Calu3 (cell line): ENCODE measurements at regions not wholly inside any gene's neighbourhood (a gene's known extent, or its start where the extent isn't known, plus 50 kb on each side); places are given as distances from the start of the nearest gene placed in this dataset.

Source experiments
- BruUV-seq: library from RNA; stranded (reverse); fragments of 400-500 nt; replicated peaks from 2 replicates; lab custom pipeline; 2021; lab: Mats Ljungman, UMichigan
- CTCF ChIA-PET: fragments of 300-600 bp; sonication (Branson Sonifier 250); formaldehyde crosslinking; loops from one replicate; lab custom pipeline; 2022; ENCODE audit warnings: antibody characterized with exemption; lab: Charles Lee
- DNase-seq: peaks from one replicate; pipeline ENCODE4 v3.0.0; 2022
- H3K27ac Mint-ChIP-seq: one replicate; pipeline ENCODE4 v1.8.0; 2022; ENCODE audit warnings: mixed read lengths; ENCODE audit not compliant: unreplicated experiment
- H3K27me3 Mint-ChIP-seq: one replicate; pipeline ENCODE4 v1.8.0; 2022; ENCODE audit warnings: mixed read lengths; ENCODE audit not compliant: unreplicated experiment
- H3K36me3 Mint-ChIP-seq: one replicate; pipeline ENCODE4 v1.8.0; 2022; ENCODE audit warnings: mild to moderate bottlenecking, moderate library complexity, mixed read lengths; ENCODE audit not compliant: insufficient read depth, unreplicated experiment
- H3K4me1 Mint-ChIP-seq: one replicate; pipeline ENCODE4 v1.8.0; 2022; ENCODE audit warnings: mild to moderate bottlenecking, low read depth, mixed read lengths; ENCODE audit not compliant: unreplicated experiment
- H3K4me3 Mint-ChIP-seq: one replicate; pipeline ENCODE4 v1.8.0; 2022; ENCODE audit warnings: mild to moderate bottlenecking, low read depth, moderate library complexity, mixed read lengths; ENCODE audit not compliant: unreplicated experiment
- H3K9me3 Mint-ChIP-seq: one replicate; pipeline ENCODE4 v1.8.0; 2022; ENCODE audit warnings: low read depth, mixed read lengths; ENCODE audit not compliant: unreplicated experiment
- CTCF ChIP-seq: fragments of 200-600 bp; IDR thresholded peaks from one replicate; pipeline ENCODE4 v1.8.0; 2022; ENCODE audit warnings: antibody characterized with exemption; ENCODE audit not compliant: unreplicated experiment
- intact Hi-C: fragments of 100-400 bp; cut with micrococcal nuclease; formaldehyde crosslinking; loops from one replicate; pipeline ENCODE4 v1.10.0; 2022; ENCODE audit not compliant: unreplicated experiment

- Mint-ChIP-seq H3K36me3 (peaks cover 30% of the 10 kb centered on the region), H3K27me3 (no peaks in the 10 kb centered on the region), H3K27ac (peak overlapping the region; percentile 98), H3K4me1 (peaks cover 26% of the 10 kb centered on the region), H3K9me3 (no peaks in the 10 kb centered on the region), H3K4me3 (peak overlapping the region; percentile 63)
- TSS peak; percentile 70 for BruUV-seq
- no peak for TF ChIP-seq CTCF
- CTCF ChIA-PET = interaction anchor here (0.6 to 1.6 kb wide), 9 partner anchors 150 to 292 kb away, joined by 3 to 7 read pairs (median 4); no protein-coding TSS in a partner anchor
- intact Hi-C loops = loop anchor here (2.0 kb wide), 1 partner anchor 155 kb away; the partner anchor contains the start of gene IER5L
- DNase-seq = peak; percentile 75
Observed at GRCh38 chr9:129333617-129334104, 155.6 kb upstream of the IER5L start.

GRCh38 chr9:129332581-129332980 lies 154.5 kb upstream of the IER5L start:
- H3K27me3 Mint-ChIP-seq = no peaks in the 10 kb centered on the region
- BruUV-seq = no TSS peak
- TF ChIP-seq CTCF = no peak
- no peaks in the 10 kb centered on the region for H3K9me3 Mint-ChIP-seq
- intact Hi-C loops = no loop called here
- no peak overlapping the region for H3K4me3 Mint-ChIP-seq
- H3K27ac Mint-ChIP-seq = peak overlapping the region; percentile 98
- H3K36me3 Mint-ChIP-seq = peaks cover 30% of the 10 kb centered on the region
- CTCF ChIA-PET = no interaction called here
- no peak for DNase-seq
- peaks cover 20% of the 10 kb centered on the region for H3K4me1 Mint-ChIP-seq

GRCh38 chr9:129331772-129332500 lies 153.9 kb upstream of the IER5L start:
- Mint-ChIP-seq H3K27me3 (no peaks in the 10 kb centered on the region), H3K4me3 (no peak overlapping the region), H3K4me1 (peaks cover 18% of the 10 kb centered on the region), H3K9me3 (no peaks in the 10 kb centered on the region), H3K36me3 (peaks cover 30% of the 10 kb centered on the region), H3K27ac (peak overlapping the region; percentile 98)
- DNase-seq = no peak
- BruUV-seq = no TSS peak
- CTCF ChIA-PET = no interaction called here
- intact Hi-C loops = no loop called here
- TF ChIP-seq CTCF = no peak

- no peak overlapping the region for H3K27ac Mint-ChIP-seq
- DNase-seq = no peak
- no TSS peak for BruUV-seq
- H3K36me3 Mint-ChIP-seq = peaks cover 25% of the 10 kb centered on the region
- H3K4me1 Mint-ChIP-seq = peaks cover 18% of the 10 kb centered on the region
- intact Hi-C loops = no loop called here
- H3K27me3 Mint-ChIP-seq = no peaks in the 10 kb centered on the region
- H3K9me3 Mint-ChIP-seq = no peaks in the 10 kb centered on the region
- CTCF ChIA-PET = no interaction called here
- no peak overlapping the region for H3K4me3 Mint-ChIP-seq
- no peak for TF ChIP-seq CTCF
Observed at GRCh38 chr9:129331493-129331765, 153.4 kb upstream of the IER5L start.
